Endometrium (tissue), 2 donors: ENCODE measurements at regions not wholly inside any gene's neighbourhood (a gene's known extent, or its start where the extent isn't known, plus 50 kb on each side); places are given as distances from the start of the nearest gene placed in this dataset.

Source experiments
- FAIRE-seq: peaks from 2 replicates; lab custom pipeline; 2012; peaks lifted over from hg19 to GRCh38; lab: Jason Lieb, UNC
- donor health status: control.
- donor health status: control.

DNA sequence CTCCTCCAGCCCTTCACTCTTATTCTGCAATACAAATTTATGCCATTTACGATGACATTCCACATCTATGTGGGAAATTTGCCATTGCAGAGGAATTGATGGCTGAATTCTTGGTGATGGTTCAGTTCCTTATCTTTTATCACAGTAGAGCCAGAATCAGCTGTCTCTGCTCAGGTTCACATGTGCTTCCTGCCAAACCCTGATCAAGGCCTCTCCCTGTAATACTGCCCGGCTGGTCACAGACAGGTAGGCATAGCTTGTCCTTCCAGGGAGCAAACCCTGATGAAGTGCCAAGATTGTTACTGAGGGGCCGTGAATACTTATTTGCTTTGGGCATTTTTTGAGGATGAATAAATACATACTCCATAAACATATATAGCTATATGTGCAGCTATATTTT is 450.0 kb downstream of the NSUN3 start:
- no peak for FAIRE-seq

GRCh38 chr3:94513600-94513999 is 450.7 kb downstream of the NSUN3 start:
- no peak for FAIRE-seq

GRCh38 chr3:94515983-94516382 is 453.1 kb downstream of the NSUN3 start:
- FAIRE-seq: no peak

DNA sequence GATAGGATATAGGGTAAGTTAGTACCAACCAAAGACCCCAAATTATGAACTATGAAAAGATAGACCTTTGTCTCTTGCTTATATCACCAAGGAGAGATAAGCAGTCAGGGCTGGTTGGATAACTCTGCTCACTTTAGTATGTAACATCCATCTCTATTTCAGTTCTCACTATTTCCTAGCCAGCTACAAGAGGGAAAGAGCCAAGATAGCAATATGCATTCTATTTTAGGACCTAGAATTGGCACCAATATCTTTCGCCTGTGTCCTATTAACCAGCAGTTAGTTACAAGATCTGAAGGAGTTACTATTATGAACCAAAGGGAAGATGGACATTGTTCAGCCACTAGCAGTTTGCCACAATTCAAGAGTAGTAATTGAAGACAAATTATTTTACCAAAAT is 457.5 kb downstream of the NSUN3 start:
- no peak for FAIRE-seq

GRCh38 chr3:94522488-94522887 is 459.6 kb downstream of the NSUN3 start:
- no peak for FAIRE-seq

DNA sequence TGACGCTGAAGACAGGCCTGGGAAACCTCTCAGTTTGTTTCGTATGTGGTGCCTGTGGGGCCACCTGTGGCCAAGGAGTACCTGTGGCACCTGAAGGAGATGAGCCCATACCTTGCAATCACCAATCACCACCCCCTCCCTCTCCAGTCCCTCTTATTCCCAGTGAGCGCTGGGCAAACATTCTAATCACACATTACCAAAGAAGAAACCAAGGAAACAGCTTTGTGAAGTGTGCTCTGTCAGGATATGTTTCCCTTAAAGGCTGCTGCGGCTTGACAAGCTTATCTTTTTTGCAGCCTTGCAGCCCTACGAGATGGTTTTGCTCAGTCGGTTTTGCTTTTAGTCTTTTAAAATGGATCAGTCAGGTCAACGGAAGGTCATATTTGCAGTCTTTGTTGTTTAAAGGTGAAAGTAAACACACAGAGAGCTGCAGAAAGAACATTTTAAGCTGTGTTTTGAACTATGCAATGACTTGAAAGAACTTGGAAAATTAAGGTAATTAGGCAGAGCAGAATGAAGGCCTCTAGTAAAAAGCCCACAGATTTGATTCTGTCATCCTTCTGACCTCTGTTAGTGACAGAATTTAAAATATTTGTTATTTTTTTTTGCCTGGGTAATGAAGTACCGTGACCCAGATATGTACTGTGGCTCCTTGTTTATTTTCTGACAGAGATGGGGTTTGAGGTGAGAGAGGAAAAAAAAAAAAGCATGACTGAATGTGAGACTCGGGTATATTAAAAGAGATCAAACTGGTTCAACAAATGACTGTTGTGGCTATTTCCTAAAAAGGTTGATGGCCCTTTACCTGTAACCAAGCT is 461.4 kb downstream of the NSUN3 start:
- no peak for FAIRE-seq

GRCh38 chr3:94525043-94525442 is 462.2 kb downstream of the NSUN3 start:
- peak; percentile 31 for FAIRE-seq

DNA sequence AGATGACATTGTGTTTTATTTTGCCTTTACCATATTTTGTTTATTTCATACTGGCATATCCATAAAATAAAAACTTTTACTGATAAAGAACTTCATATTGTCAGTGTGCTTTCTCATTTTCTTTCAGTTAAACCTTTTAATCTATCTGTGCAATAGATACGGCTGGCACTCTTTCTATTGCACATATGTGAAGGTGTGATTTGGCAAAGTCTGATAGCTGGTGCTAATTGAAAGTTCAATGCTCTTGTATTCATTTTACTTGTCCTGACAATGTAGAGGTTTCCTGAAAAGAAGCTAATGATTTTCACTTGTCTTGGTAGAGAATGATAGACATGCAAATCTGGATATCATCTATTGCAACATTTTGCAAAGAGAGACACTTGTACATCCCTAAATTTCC is 467.0 kb downstream of the NSUN3 start:
- no peak for FAIRE-seq

- no peak for FAIRE-seq
These were observed 470.1 kb downstream of the NSUN3 start for GRCh38 chr3:94532951-94533350.

DNA sequence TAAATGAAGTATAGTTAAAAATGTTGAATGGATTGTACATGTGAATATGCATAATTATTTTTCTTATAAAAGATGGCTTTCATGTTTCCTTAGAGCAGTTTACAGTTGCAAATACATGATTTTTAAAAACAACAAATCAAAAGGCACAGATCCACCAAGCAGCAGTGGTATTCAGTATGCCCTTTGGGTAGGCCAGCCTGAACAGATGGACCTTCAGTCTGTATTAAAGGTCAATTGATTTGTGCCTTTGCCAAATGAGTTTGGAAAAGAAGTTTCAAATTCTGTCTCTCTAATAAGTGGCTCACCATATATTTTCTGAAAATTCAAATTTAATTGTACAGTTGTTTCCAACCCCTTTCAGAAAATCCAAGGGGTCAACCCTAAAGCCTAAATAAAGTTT is 477.1 kb downstream of the NSUN3 start:
- FAIRE-seq: no peak

DNA sequence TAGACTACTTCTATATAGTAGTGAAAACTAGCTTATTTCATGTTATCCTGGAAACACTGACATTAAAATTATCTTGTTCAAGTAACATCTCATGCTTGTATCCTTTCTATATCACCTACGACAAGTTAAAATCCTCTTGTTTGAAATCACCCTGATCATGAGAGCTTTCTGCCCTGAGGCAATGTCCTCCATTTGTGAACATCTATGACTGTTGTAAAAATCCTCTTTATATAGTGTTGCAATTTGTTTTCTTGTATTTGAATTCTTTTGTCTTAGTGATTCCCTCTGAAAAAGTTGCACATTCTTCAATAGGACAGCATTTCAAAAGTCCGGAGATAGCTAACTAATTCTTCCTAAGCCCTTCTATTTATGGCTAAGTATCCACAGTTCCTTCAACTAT is 480.3 kb downstream of the NSUN3 start:
- FAIRE-seq: no peak

DNA sequence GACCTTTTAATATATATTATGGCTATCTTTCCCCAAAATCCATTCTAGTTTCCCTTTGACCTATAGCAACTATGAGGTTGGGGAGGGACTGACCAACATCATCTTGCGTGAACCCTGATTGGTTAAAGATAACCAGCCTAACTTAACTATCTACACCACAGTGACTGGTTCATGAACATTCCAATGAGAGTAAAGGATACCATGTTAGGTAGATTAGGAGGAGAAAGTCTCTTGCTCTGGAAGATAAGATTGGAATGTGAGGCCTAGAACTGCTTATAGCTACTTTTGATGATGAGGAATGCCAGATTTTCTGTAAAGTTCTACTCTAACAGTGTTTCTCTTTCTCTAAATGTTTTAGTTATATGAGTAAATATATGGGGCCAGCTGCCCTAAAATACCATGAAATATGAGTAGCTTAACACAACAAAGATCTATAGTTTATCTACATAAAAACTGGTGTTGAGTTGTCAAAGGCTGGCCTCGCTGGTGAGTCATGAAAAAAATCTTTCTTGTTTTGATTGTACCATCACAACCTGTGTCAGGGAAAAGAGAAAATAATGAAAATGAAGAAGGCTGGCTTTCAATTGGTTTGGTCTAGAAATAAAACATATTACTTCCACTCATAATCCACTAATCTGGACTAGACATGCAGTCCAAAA is 481.4 kb downstream of the NSUN3 start:
- FAIRE-seq: no peak

DNA sequence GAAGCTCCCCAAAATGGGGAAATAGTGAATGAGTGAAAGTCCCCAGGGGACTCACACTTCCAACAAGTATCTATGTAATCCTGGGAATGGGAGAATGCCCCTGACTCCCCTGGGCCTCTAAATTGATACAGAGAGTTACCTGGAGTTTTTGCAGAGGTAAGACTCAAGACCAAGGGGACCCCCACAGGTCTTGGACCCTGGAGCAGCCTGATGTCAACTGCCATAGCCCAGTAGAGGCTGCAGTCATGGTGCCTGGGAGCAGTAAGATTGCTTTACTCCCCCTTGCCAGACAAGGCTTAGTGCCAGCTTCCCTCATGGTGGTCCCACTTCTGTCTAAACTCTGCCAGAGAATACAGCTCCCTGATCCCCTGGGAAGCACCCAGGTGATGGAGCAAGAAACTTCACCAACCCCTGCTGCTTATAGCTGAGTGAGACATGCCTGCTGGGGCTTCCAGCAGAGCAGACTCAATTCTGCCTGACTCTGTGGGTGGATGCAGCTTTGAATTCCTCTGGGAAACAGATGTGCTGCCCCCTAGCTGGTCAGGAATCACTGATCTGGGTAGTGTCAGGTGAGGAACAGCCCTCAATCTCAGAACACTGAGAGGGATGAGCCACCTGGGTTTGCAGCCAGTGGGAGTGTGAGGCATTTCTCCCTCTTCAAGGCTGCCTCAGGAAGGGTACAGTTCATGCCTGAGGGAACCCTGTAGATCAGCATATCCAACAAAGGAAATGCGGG is 485.9 kb downstream of the NSUN3 start:
- no peak for FAIRE-seq

GRCh38 chr3:94561094-94561493 is 498.2 kb downstream of the NSUN3 start:
- no peak for FAIRE-seq

DNA sequence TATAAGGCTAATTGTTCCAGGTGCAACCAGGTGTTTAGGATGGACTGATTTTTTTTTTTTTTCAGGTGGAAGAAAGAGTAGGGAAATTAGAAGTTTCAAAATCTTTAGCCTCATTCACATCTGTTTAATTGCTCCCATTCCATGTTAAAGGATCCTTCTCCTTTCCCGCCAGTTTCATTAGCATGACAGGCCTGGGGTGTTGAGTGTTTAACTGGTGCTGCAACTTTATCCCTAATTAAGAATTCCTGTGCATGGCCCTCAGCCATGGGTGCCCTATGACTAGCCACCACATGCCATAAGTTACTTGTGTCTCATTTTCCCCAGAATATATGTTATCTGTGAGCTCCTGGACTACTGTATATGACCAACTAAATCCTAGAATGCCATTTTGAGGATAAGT is 501.4 kb downstream of the NSUN3 start:
- FAIRE-seq: no peak

DNA sequence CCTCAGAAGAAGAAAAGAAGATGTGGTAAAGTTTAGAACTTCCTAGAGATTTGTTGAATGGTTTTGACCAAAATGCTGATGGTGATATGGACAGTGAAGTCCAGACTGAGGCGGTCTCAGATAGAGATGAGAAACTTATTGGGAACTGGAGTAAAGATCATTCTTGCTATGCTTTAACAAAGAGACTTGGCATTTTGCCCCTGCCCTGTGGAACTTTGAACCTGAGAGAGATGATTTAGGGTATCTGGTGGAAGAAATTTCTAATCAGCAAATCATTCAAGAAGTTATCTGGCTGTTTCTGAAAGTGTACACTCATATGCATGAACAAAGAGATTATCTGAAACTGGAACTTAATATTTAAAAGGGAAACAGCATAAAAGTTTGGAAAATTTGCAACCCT is 505.2 kb downstream of the NSUN3 start:
- FAIRE-seq: no peak

- FAIRE-seq: no peak
These were observed 510.5 kb downstream of the NSUN3 start for GRCh38 chr3:94573337-94573736.

- no peak for FAIRE-seq
These were observed 524.4 kb downstream of the NSUN3 start for GRCh38 chr3:94587291-94587690.

- no peak for FAIRE-seq
These were observed 530.8 kb downstream of the NSUN3 start for GRCh38 chr3:94593526-94594150.

DNA sequence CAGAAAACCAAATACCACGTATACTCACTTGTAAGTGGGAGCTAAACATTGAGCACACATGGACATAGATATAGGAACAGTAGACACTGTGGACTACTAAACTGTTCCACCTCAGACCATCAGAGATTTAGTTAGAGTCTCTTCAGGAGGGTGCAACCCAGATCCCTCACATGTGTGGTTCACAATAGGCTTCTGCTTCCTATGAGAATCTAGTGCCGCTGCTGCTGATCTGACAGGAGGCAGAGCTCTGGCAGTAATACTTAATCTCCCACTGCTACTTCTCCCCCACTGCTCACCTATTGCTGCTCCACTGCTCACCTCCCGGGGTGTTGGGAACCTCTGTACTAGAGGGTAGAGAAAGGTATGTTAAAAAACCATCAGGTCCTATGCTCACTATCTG is 533.3 kb downstream of the NSUN3 start:
- FAIRE-seq: no peak

GRCh38 chr3:94596887-94597566 is 534.2 kb downstream of the NSUN3 start:
- FAIRE-seq: peak; percentile 92

DNA sequence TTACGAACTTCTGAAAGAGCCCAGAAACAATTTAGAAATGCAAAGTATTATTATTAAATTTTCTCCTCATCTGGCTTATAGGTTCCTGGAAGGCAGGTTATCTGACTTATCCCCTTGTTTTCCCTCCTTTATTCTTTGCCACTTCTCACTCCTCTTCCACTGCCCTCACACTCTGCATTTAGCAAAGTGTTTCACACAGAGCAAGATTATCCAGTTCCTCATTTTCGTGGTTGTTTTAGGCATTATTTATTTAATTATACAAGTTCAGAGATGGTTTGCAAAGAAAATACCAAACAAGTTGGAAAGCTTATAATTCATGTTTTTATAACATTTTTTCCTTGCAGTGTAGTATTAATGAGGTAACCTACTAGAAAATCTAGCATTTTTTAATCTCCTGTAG is 544.9 kb downstream of the NSUN3 start:
- no peak for FAIRE-seq
